Endothelial cell of umbilical vein (primary cell): ENCODE measurements at regions not wholly inside any gene's neighbourhood (a gene's known extent, or its start where the extent isn't known, plus 50 kb on each side); places are given as distances from the start of the nearest gene placed in this dataset.

Experiments
- BruUV-seq: library from RNA; stranded (reverse); fragments of 400-500 nt; replicated peaks from 2 replicates; lab custom pipeline; 2021; lab: Mats Ljungman, UMichigan
- CTCF ChIA-PET: fragments of 300-600, 350-600 bp; sonication (Branson Sonifier 250); formaldehyde crosslinking; loops from one replicate; lab custom pipeline; 2021; ENCODE audit warnings: antibody characterized with exemption, inconsistent platforms; lab: Charles Lee
- POLR2A ChIA-PET: fragments of 300-600, 350-600 bp; sonication (Branson Sonifier 250); formaldehyde crosslinking; loops from one replicate; lab custom pipeline; 2021; ENCODE audit warnings: antibody characterized with exemption, inconsistent platforms; lab: Charles Lee
- DNase-seq: peaks from one replicate; pipeline ENCODE4 v3.0.0-alpha.2; 2011; ENCODE audit warnings: low read depth, low spot score
- FAIRE-seq: peaks from 2 replicates; lab custom pipeline; 2011; peaks lifted over from hg19 to GRCh38; lab: Jason Lieb, UNC
- H2AFZ ChIP-seq: 2 replicates; pipeline ENCODE4 v1.6.0; 2012; ENCODE audit warnings: low read depth, low read length, control low read depth, inconsistent platforms
- H3K27ac ChIP-seq: 2 replicates; pipeline ENCODE4 v1.5.1; 2011; ENCODE audit warnings: low read depth, mild to moderate bottlenecking, control low read depth, low read length, moderate library complexity; ENCODE audit not compliant: insufficient read depth
- H3K27me3 ChIP-seq, 2 experiments: 2 replicates each; pipeline versions ENCODE4 v1.6.0 to v1.6.1; 2011; ENCODE audit warnings: low read length in 2 of 2, mixed read lengths in 1 of 2; ENCODE audit not compliant: control insufficient read depth in 2 of 2, insufficient read depth in 2 of 2
- H3K36me3 ChIP-seq, 2 experiments: 2 replicates in 1 of 2; 3 replicates in 1 of 2; pipeline ENCODE4 v1.5.1; 2011; ENCODE audit warnings: low read length in 2 of 2, mild to moderate bottlenecking in 1 of 2, moderate library complexity in 1 of 2; ENCODE audit not compliant: control insufficient read depth in 2 of 2, insufficient read depth in 2 of 2; ENCODE audit errors: extremely low read depth in 1 of 2
- H3K4me1 ChIP-seq: 3 replicates; pipeline ENCODE4 v1.5.1; 2011; ENCODE audit warnings: mild to moderate bottlenecking, low read length; ENCODE audit not compliant: control insufficient read depth, insufficient read depth; ENCODE audit errors: extremely low read depth
- H3K4me2 ChIP-seq: 2 replicates; pipeline ENCODE4 v1.6.1; 2011; ENCODE audit warnings: low read length, control low read depth, mixed read lengths; ENCODE audit not compliant: insufficient read depth
- H3K4me3 ChIP-seq, 3 experiments: fragments of 200-600 bp in 1 of 3; sonication (generic), shearing (Covaris generic) in 1 of 3; replicated peaks in 1 of 3; 2 replicates each; pipeline ENCODE4 v1.5.1; 2011 to 2016; ENCODE audit warnings: control low read depth in 3 of 3, low read length in 3 of 3, mild to moderate bottlenecking in 2 of 3, inconsistent platforms in 1 of 3, low read depth in 1 of 3, moderate library complexity in 1 of 3; ENCODE audit not compliant: insufficient read depth in 1 of 3
- H3K79me2 ChIP-seq: 2 replicates; pipeline ENCODE4 v1.6.0; 2012; ENCODE audit warnings: low read length, inconsistent platforms; ENCODE audit not compliant: control insufficient read depth, insufficient read depth
- H3K9ac ChIP-seq: replicated peaks from 2 replicates; pipeline ENCODE3; 2011; ENCODE audit warnings: low read length, control low read depth; ENCODE audit not compliant: insufficient read depth; ENCODE audit errors: extremely low read depth
- H3K9me1 ChIP-seq: replicated peaks from 3 replicates; pipeline ENCODE4 v1.6.0; 2011; ENCODE audit warnings: mild to moderate bottlenecking, low read length; ENCODE audit not compliant: control insufficient read depth, insufficient read depth; ENCODE audit errors: extremely low read depth
- H3K9me3 ChIP-seq: replicated peaks from 2 replicates; pipeline ENCODE4 v1.5.1; 2012; ENCODE audit warnings: low read length, inconsistent platforms; ENCODE audit not compliant: control insufficient read depth, insufficient read depth
- H4K20me1 ChIP-seq: replicated peaks from 2 replicates; pipeline ENCODE3; 2011; ENCODE audit warnings: mild to moderate bottlenecking, low read length; ENCODE audit not compliant: control insufficient read depth, insufficient read depth; ENCODE audit errors: extremely low read depth
- CTCF ChIP-seq, 2 donors: IDR thresholded peaks; 1 replicate in 1 of 2; 2 replicates in 1 of 2; pipeline ENCODE4 v1.5.1; 2011; ENCODE audit warnings: low read length in 2 of 2, mild to moderate bottlenecking in 2 of 2, moderate library complexity in 2 of 2, control low read depth in 1 of 2, inconsistent platforms in 1 of 2, low read depth in 1 of 2; ENCODE audit not compliant: insufficient read depth in 1 of 2; ENCODE audit errors: extremely low read depth in 1 of 2
- EZH2 ChIP-seq: IDR thresholded peaks from 2 replicates; pipeline ENCODE4 v1.6.1; 2012; ENCODE audit warnings: borderline replicate concordance, low read depth, mild to moderate bottlenecking, moderate library complexity, low read length, inconsistent platforms; ENCODE audit not compliant: severe bottlenecking
- FOS ChIP-seq: IDR thresholded peaks from 2 replicates; pipeline ENCODE4 v1.6.1; 2011; ENCODE audit warnings: mild to moderate bottlenecking, low read length, moderate library complexity, borderline replicate concordance; ENCODE audit not compliant: insufficient read depth
- GATA2 ChIP-seq: IDR thresholded peaks from 2 replicates; pipeline ENCODE4 v1.7.0; 2011; ENCODE audit warnings: low read depth, mild to moderate bottlenecking, moderate library complexity, mixed read lengths, low read length; ENCODE audit not compliant: insufficient read length, insufficient read depth
- JUN ChIP-seq: IDR thresholded peaks from 2 replicates; pipeline ENCODE4 v1.6.1; 2011; ENCODE audit warnings: borderline replicate concordance, low read depth; ENCODE audit not compliant: insufficient read length, insufficient read depth
- MAX ChIP-seq: IDR thresholded peaks from 2 replicates; pipeline ENCODE4 v1.6.1; 2011; ENCODE audit not compliant: insufficient read depth, insufficient read length
- MYC ChIP-seq: IDR thresholded peaks from one replicate; pipeline ENCODE4 v1.6.1; 2011; ENCODE audit warnings: mild to moderate bottlenecking, low read depth, low read length
- POLR2A ChIP-seq: IDR thresholded peaks from 2 replicates; pipeline ENCODE4 v1.6.1; 2012; ENCODE audit warnings: low read depth, mild to moderate bottlenecking, control low read depth, low read length
- POLR2AphosphoS5 ChIP-seq: IDR thresholded peaks from 2 replicates; pipeline ENCODE4 v1.6.1; 2012; ENCODE audit warnings: low read depth, mild to moderate bottlenecking, control low read depth, low read length, moderate library complexity; ENCODE audit not compliant: insufficient read depth
- dilution Hi-C: fragments of 300-500 bp; cut with MboI; formaldehyde crosslinking; loops from one replicate; pipeline ENCODE4 v1.15.0; 2019; ENCODE audit warnings: low sequenced_read_pairs; ENCODE audit not compliant: extremely low pct_ligation_motif_present
- intact Hi-C: fragments of 100-400 bp; cut with micrococcal nuclease; formaldehyde crosslinking; loops from one replicate; pipeline ENCODE4 v1.10.0; 2022

GRCh38 chr6:28587746-28588075, 62.0 kb downstream of the GPX5 start:
- no peaks in the 10 kb centered on the region for H3K36me3 ChIP-seq
- FAIRE-seq: no peak
- H3K27me3 ChIP-seq: peaks cover 22 to 47% of the 10 kb centered on the region in 2 experiments

More at GRCh38 chr6:28587746-28588075, 62.0 kb downstream of the GPX5 start:
- no peaks in the 10 kb centered on the region for H4K20me1 ChIP-seq
- peak overlapping the region; percentile 70 for H3K4me2 ChIP-seq
- no peaks in the 10 kb centered on the region for H3K9me3 ChIP-seq
- DNase-seq: no peak
- no peak overlapping the region for H3K27ac ChIP-seq
- intact Hi-C loops (loop anchor here (2.0 to 10.0 kb wide), 7 partner anchors 45 to 683 kb away; partner anchors contain the start of gene ZSCAN12), dilution Hi-C loops (no loop called here)
- H3K4me3 ChIP-seq: peak overlapping the region in 2 of 3 experiments; percentile 6 to 50
- ChIA-PET POLR2A (no interaction called here), CTCF (no interaction called here)
- peak overlapping the region; percentile 65 for H2AFZ ChIP-seq
- BruUV-seq: no TSS peak
- H3K9me1 ChIP-seq: no peaks in the 10 kb centered on the region
- no peak for TF ChIP-seq CTCF (IDR thresholded peaks at IDR 0.05; ENCODE audit: extremely low read depth in 1 of 2, insufficient read depth in 1 of 2, low read depth in 1 of 2, low read length in 2 of 2)
- no peak for TF ChIP-seq MAX
- TF ChIP-seq FOS: no peak
- TF ChIP-seq MYC: no peak
- TF ChIP-seq JUN: no peak
- no peak for TF ChIP-seq POLR2A
- no peak for TF ChIP-seq GATA2
- TF ChIP-seq POLR2AphosphoS5: no peak
- TF ChIP-seq EZH2: no peak
- H3K79me2 ChIP-seq: no peaks in the 10 kb centered on the region
- no peak overlapping the region for H3K9ac ChIP-seq
- peaks cover 12% of the 10 kb centered on the region for H3K4me1 ChIP-seq
